Activated T-helper 2 cell treated with anti-CD3 and anti-CD28 coated beads, Interferon-gamma antibody, Interleukin-2, Interleukin-4, amounts not matched to agents 10 μg/mL and 5 μg/mL and 100 μg/mL, durations not matched to agents 14 hours and 24 hours and 36 hours (primary cell): ENCODE measurements at regions not wholly inside any gene's neighbourhood (a gene's known extent, or its start where the extent isn't known, plus 50 kb on each side); places are given as distances from the start of the nearest gene placed in this dataset.
"Not testable (repeated sequence)": the region's sequence is repeated elsewhere in the genome, so short reads cannot be mapped to it uniquely, and the experiment has no call there.

Source experiments
- DNase-seq: peaks from one replicate; pipeline ENCODE4 v3.0.0; 2021; ENCODE audit warnings: low spot score
- H3K27ac Mint-ChIP-seq: one replicate; pipeline ENCODE4 v1.8.0; 2021; ENCODE audit warnings: mixed read lengths
- H3K27me3 Mint-ChIP-seq: one replicate; pipeline ENCODE4 v1.8.0; 2021; ENCODE audit warnings: low read depth, mixed read lengths
- H3K36me3 Mint-ChIP-seq: one replicate; pipeline ENCODE4 v1.8.0; 2021; ENCODE audit warnings: low read depth, mixed read lengths
- H3K4me1 Mint-ChIP-seq: one replicate; pipeline ENCODE4 v1.8.0; 2021; ENCODE audit warnings: low read depth, mixed read lengths
- H3K4me3 Mint-ChIP-seq: one replicate; pipeline ENCODE4 v1.8.0; 2021; ENCODE audit warnings: low read depth, mild to moderate bottlenecking, moderate library complexity, mixed read lengths
- H3K9me3 Mint-ChIP-seq: one replicate; pipeline ENCODE4 v1.8.0; 2021; ENCODE audit warnings: mixed read lengths
- intact Hi-C: fragments of 100-400 bp; cut with micrococcal nuclease; formaldehyde crosslinking; loops from one replicate; pipeline ENCODE4 v1.15.1; 2023

DNA sequence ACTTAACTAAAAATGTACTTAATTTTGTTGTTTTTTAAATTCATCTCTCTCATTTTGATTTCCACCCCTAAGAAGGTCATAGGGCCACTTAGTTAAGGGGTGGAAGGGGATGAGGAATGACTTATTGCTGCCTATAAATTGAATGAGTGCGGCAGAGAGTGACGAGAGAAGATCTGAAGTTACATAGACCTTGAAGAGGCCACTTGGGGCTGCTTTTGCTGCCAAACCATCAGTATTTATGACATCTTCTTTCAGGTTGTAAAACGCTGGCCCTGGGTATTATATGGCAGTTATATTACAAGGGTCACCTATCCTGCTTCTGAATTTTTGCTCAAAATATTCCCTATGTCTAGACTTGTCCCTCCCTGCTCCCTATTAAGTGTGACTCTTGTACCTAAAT, 119.6 kb upstream of the RIMS1 start:
- Mint-ChIP-seq H3K27ac (no peak overlapping the region), H3K4me1 (no peaks in the 10 kb centered on the region), H3K27me3 (no peaks in the 10 kb centered on the region), H3K9me3 (no peaks in the 10 kb centered on the region), H3K36me3 (no peaks in the 10 kb centered on the region), H3K4me3 (no peak overlapping the region)
- no peak for DNase-seq
- intact Hi-C loops, result no loop called here

- Mint-ChIP-seq H3K4me1 (no peaks in the 10 kb centered on the region), H3K27me3 (no peaks in the 10 kb centered on the region), H3K4me3 (no peak overlapping the region), H3K36me3 (no peaks in the 10 kb centered on the region), H3K27ac (no peak overlapping the region), H3K9me3 (no peaks in the 10 kb centered on the region)
- intact Hi-C loops, result no loop called here
- DNase-seq, result no peak
Measured at GRCh38 chr6:71768356-71768755, 118.0 kb upstream of the RIMS1 start.

DNA sequence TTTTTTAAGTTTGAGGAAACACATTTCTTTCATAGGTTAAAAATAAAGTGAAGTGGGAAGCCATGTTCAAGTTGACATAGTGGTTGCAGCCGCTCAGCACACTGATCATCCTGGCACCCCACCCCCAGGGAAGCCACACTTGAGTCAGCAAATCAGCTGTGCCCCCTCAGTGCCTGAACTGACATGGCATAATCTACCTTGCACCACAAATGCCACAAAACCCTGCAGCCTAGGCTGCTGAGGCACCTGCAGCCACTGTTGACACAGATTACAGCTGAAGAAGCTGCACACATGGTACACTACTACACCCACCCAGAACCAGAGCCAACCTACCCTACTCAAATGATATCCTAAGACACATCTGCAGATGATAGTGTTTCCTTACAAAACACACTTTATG, 77.5 kb upstream of the RIMS1 start:
- DNase-seq, result no peak
- Mint-ChIP-seq H3K27ac (no peak overlapping the region), H3K36me3 (no peaks in the 10 kb centered on the region), H3K27me3 (no peaks in the 10 kb centered on the region), H3K4me1 (no peaks in the 10 kb centered on the region), H3K9me3 (peaks cover 36% of the 10 kb centered on the region), H3K4me3 (no peak overlapping the region)
- intact Hi-C loops, result no loop called here

- H3K4me1 Mint-ChIP-seq, result no peaks in the 10 kb centered on the region
- H3K27me3 Mint-ChIP-seq, result no peaks in the 10 kb centered on the region
- intact Hi-C loops, result no loop called here
- H3K27ac Mint-ChIP-seq, result no peak overlapping the region
- no peak for DNase-seq
- H3K4me3 Mint-ChIP-seq, result no peak overlapping the region
- no peaks in the 10 kb centered on the region for H3K36me3 Mint-ChIP-seq
- peaks cover 43% of the 10 kb centered on the region for H3K9me3 Mint-ChIP-seq
Measured at GRCh38 chr6:71810880-71811279, 75.5 kb upstream of the RIMS1 start.

GRCh38 chr6:71822625-71823024, 63.7 kb upstream of the RIMS1 start:
- Mint-ChIP-seq H3K9me3 (peaks cover 15% of the 10 kb centered on the region), H3K4me3 (no peak overlapping the region), H3K4me1 (no peaks in the 10 kb centered on the region), H3K27me3 (no peaks in the 10 kb centered on the region), H3K36me3 (no peaks in the 10 kb centered on the region), H3K27ac (no peak overlapping the region)
- no peak for DNase-seq
- intact Hi-C loops, result no loop called here

DNA sequence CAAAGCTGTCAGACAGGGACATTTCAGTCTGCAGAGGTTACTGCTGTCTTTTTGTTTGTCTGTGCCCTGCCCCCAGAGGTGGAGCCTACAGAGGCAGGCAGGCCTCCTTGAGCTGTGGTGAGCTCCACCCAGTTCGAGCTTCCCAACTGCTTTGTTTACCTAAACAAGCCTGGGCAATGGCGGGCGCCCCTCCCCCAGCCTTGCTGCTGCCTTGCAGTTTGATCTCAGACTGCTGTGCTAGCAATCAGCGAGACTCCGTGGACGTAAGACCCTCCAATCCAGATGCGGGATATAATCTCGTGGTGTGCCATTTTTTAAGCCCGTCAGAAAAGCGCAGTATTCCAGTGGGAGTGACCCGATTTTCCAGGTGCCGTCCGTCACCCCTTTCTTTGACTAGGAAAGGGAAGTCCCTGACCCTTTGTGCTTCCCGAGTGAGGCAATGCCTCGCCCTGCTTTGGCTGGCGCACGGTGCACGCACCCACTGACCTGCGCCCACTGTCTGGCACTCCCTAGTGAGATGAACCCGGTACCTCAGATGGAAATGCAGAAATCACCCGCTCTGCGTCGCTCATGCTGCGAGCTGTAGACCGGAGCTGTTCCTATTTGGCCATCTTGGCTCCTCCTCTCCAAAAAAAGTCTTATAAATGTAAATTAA, 54.1 kb upstream of the RIMS1 start:
- H3K4me3 Mint-ChIP-seq, H3K27ac Mint-ChIP-seq, intact Hi-C loops: not testable (repeated sequence)

More for the DNA sequence above, 54.1 kb upstream of the RIMS1 start:
- H3K9me3 Mint-ChIP-seq, result peaks cover 12% of the 10 kb centered on the region
- not testable (repeated sequence) for DNase-seq, H3K27me3 Mint-ChIP-seq, H3K4me1 Mint-ChIP-seq, H3K36me3 Mint-ChIP-seq
